ENCODE measurements at regions not wholly inside any gene's neighbourhood (a gene's known extent, or its start where the extent isn't known, plus 50 kb on each side); places are given as distances from the start of the nearest gene placed in this dataset.

DNA sequence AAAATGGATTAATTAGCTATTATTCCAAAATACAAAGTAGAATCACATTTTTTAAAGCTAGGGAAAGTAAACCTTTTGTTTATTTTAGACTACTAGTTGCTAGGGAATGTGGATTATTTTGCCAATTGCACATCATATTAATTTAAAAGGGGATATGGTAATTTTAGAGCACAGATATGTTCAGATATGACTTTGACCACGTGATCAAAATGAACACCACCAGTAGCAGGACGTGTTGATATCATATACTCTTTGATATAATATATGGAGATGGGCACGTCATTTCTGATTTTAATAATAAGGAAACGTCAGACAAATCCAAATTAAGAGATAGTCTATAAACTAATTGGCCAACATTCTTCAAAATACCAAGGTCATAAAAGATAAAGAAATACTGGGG is 1188.3 kb upstream of the CNTN5 start:
- no peak for DNase-seq

DNA sequence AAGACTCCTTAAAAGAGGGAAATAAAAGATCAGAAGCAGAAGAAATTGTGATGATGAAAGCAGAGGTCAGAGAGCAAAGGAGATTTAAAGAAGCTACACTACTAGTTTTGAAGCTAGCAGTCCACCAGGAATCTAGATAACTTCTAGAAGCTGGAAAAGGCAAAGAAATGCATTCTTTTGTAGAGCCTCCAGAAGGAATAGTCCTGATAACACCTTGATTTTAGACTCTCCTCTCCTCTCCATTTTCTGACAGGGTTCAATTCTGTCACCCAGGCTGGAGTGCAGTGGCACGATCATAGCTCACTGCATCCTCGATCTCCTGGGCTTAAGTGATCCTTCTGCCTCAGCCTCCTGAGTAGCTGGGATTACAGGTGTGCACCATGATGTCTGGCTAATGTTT is 1187.3 kb upstream of the CNTN5 start:
- DNase-seq = no peak

DNA sequence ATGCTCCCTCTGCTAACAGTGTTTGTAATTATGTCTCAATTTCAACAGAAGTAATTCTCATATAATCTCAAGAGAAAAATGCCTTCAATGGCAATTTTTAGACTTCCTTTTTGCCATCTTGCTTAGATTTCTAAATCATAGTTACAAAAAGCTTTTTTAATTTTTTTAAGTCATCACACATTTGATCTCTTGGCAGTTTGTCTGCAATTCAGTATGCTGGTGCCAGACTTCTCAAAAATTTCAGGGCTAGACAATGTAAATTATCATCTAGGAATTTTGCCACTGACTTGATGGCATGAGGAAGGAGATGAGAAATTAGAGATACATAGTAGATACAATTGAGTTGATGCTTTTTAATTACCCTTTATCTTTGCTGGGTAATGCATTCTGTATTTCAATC is 1176.7 kb upstream of the CNTN5 start:
- DNase-seq = no peak

DNA sequence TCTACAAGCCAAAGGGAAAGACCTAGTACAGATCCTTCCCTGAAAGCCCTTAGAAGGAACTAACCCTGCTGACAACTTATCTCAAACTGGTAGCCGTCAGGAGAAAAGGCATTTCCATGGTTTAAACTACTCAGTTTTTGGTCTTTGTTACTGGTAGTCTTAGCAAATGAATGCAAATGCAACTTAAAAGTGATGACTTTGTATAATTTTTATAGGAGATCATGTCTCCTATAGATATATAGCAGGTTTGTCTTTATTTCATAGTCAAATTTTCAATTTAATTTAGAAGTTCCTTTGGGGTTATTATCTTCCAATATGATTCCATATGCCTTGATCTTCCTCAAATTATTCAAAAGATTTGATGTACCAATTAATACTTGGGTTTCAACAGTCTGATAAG is 1173.0 kb upstream of the CNTN5 start:
- no peak for DNase-seq

DNA sequence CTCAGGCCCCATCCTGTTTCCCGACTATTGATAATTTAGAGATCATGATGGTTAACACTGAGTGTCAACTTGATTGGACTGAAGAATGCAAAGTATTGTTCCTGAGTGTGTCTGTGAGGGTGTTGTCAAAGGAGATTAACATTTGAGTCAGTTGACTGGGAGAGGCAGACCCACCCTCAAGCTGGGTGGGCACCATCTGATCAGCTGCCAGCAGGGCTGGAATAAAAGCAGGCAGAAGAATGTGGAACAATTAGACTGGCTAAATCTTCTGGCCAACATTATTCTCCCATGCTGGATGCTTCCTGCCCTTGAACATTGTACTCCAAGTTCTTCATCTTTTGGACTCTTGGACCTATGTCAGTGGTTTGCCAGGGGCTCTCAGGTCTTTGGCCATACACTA is 1170.0 kb upstream of the CNTN5 start:
- no peak for DNase-seq

DNA sequence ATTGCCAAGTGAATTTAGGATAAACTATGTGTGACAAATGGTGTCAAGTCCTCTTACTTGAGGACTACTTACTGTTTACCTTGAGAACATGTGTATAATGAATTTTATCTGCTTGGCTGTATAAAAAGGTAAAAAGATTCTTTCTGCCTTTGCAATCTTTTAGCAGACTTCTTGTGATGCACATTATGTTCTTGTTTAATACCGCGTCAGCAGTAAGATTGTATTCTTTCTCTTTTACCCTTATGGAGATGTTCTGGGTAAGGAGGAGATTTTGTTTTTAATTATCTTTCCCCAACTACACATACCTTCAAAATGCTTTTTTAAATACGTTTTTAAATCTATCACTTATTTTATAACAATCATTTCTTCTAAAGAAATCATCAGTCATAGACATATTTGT is 1166.4 kb upstream of the CNTN5 start:
- no peak for DNase-seq

DNA sequence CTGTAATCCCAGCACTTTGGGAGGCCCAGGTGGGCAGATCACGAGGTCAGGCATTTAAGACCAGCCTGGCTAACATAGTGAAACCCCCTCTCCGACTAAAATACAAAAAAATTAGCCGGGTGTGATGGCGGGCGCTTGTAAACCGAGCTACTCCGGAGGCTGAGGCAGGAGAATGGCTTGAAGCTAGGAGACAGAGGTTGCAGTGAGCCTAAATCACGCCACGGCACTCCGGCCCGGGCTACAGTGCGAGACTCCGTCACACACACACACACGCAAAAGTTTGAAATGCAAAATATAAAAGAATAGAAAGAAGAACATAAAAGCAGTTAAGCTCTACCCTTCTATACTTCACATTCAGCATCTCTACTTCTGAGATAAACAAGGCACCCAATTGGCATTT is 1165.9 kb upstream of the CNTN5 start:
- DNase-seq = no peak

DNA sequence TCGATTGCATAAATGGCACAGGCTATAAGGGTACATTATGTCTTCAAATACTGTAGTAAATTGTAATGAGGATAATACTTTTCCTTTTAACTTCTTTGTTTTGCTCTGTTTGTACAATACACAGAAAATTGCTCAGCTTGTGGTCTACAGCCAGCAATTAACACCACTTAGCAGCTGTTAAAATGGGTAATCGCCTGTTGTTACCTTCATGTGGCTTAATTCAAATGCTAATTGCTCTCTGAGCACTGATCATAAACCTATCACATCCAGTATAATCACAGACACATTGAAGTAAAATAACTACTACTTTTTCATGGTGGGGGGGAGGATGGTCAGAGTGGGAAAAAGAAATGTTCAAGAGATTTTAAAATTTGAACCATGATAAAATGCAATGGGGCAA is 1164.1 kb upstream of the CNTN5 start:
- DNase-seq = no peak

DNA sequence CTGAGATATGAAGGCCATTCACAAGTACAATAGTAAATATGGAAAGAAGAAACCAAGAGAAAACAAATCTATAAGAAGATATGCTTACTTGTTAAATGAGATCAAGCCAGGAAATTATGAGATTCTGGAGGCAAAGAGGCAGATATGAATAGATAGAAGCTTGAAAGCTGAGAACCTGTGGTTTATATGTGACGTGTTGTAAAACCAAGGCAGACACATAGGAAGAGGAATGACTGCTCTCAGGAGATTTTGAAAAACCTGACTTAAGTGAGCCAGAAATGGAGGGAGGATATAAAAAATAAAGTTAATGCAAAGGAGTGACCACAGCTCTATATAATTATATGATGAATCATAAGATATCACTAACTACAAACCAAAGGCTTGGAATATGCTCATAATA is 1160.5 kb upstream of the CNTN5 start:
- DNase-seq = no peak

DNA sequence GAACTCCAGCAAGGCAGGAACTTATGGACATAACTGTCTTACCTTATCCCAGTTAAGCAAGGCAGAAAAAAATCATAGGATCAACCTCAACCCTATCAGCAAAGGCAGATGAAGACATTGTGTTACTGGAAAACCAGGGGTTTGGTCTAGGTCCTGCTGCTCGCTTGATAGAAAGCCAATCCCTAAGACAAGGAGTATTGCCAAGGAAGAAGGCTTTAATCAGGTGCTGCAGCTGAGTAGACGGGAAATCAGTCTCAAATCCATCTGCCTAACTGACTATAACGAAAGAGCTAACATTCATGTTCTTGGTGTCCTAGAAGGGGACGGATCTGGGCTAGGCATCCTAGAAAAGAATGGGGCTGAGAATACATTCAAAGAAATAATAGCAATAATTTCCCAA is 1158.7 kb upstream of the CNTN5 start:
- DNase-seq = no peak

DNA sequence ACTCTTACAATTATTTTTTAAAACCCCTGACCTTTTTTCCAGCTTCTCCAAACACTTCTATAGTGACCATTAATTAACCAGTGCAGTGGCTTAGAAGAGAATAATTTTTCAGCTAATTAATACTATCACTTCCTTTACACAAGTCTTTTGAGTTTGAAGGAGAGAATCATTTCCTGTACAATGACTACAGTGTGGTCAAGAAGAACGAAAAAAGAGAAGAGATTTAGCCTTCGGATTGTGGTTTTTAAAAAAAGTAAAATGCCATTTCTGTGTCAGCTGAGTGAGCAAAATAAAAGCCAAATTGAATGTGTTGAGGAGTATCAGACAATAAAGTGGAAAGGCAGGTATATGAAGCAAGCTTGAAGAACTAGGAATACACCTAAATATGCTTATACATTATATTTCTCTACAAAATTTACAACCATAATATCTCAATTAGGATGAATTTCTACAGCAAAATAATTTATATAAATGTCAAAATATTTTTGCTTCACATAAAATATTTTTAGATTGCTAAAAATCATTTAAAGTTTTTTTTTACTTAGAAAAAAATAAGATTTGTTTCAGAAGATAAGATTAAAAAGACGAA is 1155.2 kb upstream of the CNTN5 start:
- DNase-seq = no peak

DNA sequence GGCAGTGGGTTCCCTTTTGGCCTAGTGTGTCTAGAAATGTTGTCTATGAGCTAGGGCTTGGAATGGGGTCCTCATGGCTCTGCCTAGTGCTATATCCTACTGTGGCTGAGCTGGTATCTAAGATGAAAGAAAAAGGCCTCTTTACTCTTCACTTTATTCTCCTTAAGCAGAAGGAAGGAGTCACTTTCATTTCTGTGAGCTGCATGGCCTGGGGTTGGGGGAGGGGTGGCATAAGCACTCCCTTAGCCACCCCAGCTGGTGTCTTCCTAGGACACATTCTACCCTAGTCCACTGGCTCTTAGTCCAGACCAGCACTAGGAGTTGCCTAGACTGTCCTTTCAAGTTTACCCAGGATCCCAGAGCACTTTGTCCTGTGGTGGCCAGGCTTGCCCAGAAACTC is 1148.9 kb upstream of the CNTN5 start:
- DNase-seq = no peak

DNA sequence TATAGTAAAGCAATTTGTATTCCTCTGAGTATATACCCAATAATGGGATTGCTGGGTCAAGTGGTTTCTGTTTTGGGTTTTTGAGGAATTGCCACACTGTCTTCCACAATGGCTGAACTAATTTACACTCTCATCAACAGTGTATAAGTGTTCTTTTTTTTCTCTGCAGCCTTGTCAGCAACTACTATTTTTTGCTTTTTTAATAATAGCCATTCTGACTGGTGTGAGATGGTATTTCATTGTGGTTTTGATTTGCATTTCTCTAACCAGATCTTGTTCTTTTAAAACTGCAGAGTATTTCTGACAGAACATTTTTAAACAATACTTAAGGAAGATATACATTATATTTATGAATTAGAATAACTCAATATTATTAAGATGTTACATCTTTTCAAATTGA is 1140.5 kb upstream of the CNTN5 start:
- DNase-seq = no peak

DNA sequence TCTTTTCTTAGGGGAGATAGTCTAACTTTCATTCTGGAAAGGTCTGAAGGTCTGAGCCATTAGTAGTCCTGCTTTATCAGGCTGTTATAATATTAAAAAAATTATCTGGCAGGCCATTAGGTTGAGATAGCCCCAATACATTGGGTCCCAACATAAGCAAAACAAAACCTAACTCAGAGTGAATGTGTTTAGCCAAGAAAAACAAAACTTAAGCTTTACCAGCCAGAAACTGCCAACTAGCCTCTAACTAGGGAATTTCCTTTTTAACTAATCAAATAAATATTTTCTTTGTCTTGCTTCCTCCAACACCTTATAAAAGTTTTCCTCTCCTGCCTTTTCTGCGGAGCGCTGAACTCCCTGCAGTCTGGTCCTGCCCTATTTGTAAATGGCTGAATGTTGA is 1137.7 kb upstream of the CNTN5 start:
- no peak for DNase-seq

DNA sequence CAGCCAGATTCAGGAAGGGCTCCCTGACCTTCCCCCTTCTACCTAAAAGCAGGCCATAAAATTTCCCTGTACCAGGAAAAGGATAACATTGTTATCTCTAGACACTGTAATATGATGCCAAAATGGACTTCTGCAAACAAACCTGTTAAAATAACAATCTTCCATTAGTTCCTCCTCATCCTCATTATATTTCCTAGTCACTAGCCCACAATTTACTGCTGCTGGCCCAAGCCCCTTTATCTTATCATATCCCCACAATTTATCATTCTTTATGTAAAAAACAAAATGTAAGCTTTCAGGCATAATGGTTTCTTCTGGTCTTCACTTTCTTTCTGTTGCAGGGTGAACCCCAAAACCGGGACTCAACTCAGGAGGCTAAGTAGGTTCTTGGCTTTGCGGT is 1132.1 kb upstream of the CNTN5 start:
- DNase-seq = no peak

DNA sequence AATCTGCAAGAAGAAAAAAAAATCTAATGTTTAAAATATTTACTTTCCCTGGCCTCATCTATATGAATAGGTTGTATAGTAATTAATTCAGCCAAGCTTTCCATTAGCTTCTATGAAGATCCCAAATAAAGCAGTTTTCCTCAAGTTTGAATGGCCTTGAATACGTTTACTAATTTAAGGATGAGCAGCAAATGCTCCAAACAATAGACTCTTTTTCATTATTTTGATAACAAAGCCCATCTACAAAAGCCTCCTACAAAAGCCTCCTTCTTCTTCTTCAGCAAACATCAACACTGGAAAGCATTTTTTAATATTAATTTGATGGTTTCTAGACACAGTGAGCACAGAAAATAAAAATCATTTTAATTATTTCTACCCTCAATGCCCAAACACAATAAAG is 1130.3 kb upstream of the CNTN5 start:
- no peak for DNase-seq

DNA sequence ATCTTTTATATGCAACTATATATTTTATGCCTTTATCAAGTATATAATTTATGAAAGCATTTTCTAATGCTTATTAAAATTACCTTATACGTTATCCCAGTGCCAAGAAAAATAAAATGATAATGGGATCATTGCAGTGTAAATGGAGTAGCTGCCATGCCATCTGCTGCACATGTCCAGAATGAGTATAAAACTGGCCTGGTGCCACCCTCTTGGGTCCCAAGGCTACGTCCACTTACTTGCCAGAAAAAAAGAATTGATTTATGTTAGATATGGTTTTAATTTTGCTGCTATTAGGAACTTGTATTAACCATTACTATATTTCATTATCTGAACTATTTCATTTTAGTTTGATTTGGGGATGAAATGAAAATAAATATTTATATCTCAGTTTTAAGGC is 1127.1 kb upstream of the CNTN5 start:
- no peak for DNase-seq

DNA sequence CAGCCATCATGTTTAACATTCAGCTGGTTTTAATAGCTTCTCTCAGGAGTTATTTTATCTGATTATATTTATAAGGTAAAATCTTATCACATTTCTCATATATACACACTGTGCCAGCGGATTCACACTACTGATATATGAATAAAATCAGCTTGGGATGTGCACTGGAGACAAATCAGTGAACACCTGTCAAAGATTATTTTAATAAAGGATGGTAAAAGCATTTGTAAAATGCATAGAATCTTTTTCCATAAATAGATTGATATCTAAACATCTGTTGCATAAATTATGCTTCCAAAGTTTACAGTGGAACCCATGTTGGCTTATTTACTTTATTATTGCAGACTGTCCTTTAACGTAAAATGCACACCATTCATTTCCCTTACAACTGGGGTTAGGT is 1125.8 kb upstream of the CNTN5 start:
- no peak for DNase-seq

DNA sequence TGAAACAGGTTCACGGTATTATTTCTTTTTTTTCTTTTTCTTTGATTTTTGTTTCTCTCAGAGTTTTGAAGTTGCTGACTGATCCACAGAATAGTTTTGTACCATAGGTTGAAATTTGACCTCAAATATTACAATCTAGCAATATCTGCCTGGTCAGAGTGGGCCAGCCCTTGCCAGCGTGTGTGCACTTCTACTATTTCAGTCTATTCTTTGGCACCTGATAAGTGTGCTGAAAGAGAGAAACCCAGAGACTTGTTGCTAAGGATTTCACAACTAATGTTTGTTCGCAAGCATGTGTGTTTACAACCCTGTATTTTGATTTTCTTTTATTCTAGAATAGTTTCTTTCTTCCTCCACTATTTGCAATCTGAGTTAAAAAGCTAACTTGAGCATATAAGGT is 1125.2 kb upstream of the CNTN5 start:
- no peak for DNase-seq

DNA sequence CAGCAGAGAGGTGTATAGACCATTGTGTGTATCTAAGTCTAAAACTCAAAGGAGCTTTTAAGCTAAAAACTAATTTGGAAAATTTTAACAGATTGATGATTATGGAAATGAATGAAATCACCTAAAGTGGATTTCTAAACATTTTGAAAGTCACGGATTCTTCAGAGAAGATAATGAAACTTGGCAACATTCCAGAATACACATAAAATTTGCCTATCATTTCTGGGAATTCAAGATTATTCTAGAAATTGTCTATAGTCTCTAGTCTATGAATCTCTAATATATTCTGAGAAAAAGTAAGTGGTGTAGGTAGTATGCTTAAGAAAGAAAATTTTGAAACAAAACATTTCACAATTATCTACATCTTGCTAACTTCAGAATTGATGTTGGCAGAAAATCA is 1117.9 kb upstream of the CNTN5 start:
- no peak for DNase-seq

DNA sequence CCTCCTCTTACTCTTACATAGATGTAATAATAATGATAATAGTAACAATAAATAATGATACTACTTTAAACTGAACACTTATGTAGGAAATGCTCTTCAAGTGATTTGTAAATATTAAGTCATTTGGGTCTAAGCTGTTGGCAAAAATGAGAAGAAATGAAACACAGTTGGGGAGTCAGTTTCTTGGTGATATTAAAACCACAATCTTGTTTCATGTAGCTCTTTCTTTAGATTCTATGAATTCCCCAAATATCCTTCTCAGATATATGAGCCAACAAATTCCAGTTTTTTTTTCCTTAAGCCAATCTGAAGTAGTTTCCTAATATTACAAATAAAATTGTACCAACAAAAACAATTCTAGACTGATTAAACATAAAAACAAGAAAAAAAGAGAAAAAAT is 1115.6 kb upstream of the CNTN5 start:
- DNase-seq = no peak

DNA sequence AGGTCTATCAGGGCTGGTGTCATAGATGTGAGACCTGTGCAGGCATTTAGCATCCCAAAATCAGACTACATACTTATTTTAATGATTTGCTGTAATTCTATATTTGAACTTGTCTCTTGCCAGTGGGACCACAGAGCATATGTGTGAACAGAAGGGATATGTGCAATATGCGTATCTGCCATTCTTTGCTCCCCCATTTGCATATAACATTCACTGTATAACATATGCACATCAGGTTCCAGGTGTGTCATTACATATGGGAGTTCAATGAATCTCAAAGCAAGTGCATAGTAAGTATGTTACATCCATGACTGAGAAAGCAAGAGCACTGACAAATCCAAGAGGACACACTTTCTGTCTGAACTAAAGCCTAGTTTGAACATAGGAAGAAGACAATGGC is 1115.1 kb upstream of the CNTN5 start:
- DNase-seq = no peak

DNA sequence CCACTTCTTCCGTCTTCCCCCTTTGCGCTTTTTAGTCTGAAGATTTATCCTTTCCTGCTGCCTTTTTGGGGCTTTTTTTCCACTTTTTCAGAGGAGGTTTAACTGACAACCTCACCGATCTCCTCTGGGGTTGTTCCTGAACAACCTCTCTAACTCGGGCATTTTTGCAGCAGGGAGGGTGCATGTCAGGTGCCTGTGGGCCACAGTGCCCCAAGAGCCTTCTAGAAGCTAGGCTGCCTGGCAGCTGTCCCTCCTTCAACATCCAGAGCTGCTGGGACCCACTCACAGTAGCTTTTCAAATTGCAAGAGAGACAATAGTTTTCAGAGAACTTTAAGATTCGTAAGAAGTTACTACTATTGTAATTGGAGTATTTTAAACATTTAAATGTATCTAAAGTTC is 1112.4 kb upstream of the CNTN5 start:
- DNase-seq = no peak

DNA sequence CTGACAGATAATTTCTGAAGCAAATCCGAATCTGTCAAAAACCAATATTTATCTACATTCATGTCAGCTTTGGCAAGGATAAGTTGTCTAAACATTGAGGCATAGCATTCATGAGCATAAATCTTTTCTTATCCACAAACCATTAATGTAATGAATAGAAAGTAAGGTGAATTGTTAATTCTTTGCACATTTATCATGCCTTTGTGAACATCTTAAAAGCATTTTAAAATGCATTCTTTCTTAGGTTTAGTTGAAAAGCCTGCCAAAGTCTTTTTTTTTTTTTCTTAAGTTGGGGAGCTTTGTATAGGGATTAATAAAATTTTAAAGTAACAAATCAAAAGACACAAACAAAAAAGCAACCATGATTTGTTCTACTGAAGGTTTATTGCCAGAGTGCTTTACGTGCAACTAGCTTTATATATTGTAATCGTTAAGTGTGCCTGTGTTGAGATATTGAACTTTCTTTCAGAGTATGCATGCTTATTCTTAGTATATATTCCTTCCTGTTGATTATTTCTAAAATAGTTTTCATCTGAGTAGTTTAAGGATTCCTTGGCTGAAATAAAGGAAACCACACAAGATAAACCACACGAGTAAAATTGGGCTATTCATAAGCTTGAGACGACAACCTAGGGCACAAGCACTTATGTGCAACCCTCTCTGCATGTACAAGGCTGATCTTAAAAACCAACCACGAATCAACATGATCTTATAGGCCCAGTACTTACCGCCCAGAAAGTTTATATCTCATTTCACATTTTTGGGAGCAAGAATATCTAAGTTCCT is 1110.9 kb upstream of the CNTN5 start:
- no peak for DNase-seq

DNA sequence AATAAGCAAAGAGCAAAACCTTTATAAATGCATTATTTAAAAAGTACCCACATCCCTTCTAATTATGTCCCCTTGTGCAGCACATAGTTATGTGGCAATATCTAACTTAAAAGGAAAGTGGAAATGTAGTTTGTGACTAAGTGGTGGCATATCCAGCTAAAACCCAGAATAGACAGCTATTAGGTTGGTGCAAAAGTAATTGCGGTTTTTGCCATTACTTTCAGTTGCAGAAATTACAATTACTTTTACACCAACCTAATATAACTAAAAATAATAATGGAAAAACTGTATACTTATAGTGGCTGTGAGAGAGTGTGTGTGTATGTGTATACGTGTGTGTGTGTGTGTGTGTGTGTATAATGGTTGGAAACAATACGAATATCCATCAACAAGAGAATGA is 1108.1 kb upstream of the CNTN5 start:
- DNase-seq = no peak
